Activated T-helper 1 cell treated with anti-CD3 and anti-CD28 coated beads, Interleukin-12 subunit alpha, Interleukin-12 subunit beta, Interleukin-2, Interleukin-4 antibody, amounts not matched to agents 30 ng/mL and 10 ng/mL and 1 ng/mL, durations not matched to agents 14 hours and 24 hours and 36 hours (primary cell): ENCODE measurements at regions not wholly inside any gene's neighbourhood (a gene's known extent, or its start where the extent isn't known, plus 50 kb on each side); places are given as distances from the start of the nearest gene placed in this dataset.

ENCODE experiments used
- DNase-seq: peaks from one replicate; pipeline ENCODE4 v3.0.0; 2021; ENCODE audit warnings: low spot score
- H3K27ac Mint-ChIP-seq: one replicate; pipeline ENCODE4 v1.8.0; 2021; ENCODE audit warnings: mild to moderate bottlenecking, mixed read lengths
- H3K27me3 Mint-ChIP-seq: one replicate; pipeline ENCODE4 v1.8.0; 2022; ENCODE audit warnings: mild to moderate bottlenecking, moderate library complexity, mixed read lengths; ENCODE audit not compliant: insufficient read depth
- H3K36me3 Mint-ChIP-seq: one replicate; pipeline ENCODE4 v1.8.0; 2021; ENCODE audit warnings: low read depth, mixed read lengths
- H3K4me1 Mint-ChIP-seq: one replicate; pipeline ENCODE4 v1.8.0; 2021; ENCODE audit warnings: low read depth, mixed read lengths
- H3K4me3 Mint-ChIP-seq: one replicate; pipeline ENCODE4 v1.8.0; 2021; ENCODE audit warnings: mild to moderate bottlenecking, moderate library complexity, mixed read lengths
- H3K9me3 Mint-ChIP-seq: one replicate; pipeline ENCODE4 v1.8.0; 2021; ENCODE audit warnings: mixed read lengths
- intact Hi-C: fragments of 100-400 bp; cut with micrococcal nuclease; formaldehyde crosslinking; loops from one replicate; pipeline ENCODE4 v1.15.1; 2024

- Mint-ChIP-seq H3K27ac (no peak overlapping the region), H3K4me1 (no peaks in the 10 kb centered on the region)
These were observed 382.2 kb upstream of the IGFBP7 start for GRCh38 chr4:57492251-57492878.

GRCh38 chr4:57491388-57491787 lies 381.2 kb upstream of the IGFBP7 start:
- Mint-ChIP-seq H3K27ac (no peak overlapping the region), H3K27me3 (no peaks in the 10 kb centered on the region), H3K36me3 (no peaks in the 10 kb centered on the region), H3K4me1 (no peaks in the 10 kb centered on the region), H3K4me3 (no peak overlapping the region), H3K9me3 (no peaks in the 10 kb centered on the region)
- no peak for DNase-seq
- intact Hi-C loops: no loop called here

More at GRCh38 chr4:57492251-57492878, 382.2 kb upstream of the IGFBP7 start:
- Mint-ChIP-seq H3K36me3 (no peaks in the 10 kb centered on the region), H3K4me3 (no peak overlapping the region), H3K27me3 (no peaks in the 10 kb centered on the region), H3K9me3 (no peaks in the 10 kb centered on the region)
- intact Hi-C loops: no loop called here
- DNase-seq: no peak

- no peaks in the 10 kb centered on the region for H3K9me3 Mint-ChIP-seq
- no peak for DNase-seq
- intact Hi-C loops: no loop called here
- no peaks in the 10 kb centered on the region for H3K4me1 Mint-ChIP-seq
- no peak overlapping the region for H3K4me3 Mint-ChIP-seq
- no peaks in the 10 kb centered on the region for H3K36me3 Mint-ChIP-seq
- no peak overlapping the region for H3K27ac Mint-ChIP-seq
- no peaks in the 10 kb centered on the region for H3K27me3 Mint-ChIP-seq
These were observed 380.5 kb upstream of the IGFBP7 start for GRCh38 chr4:57490520-57491255.

- no peak for DNase-seq
- Mint-ChIP-seq H3K27ac (no peak overlapping the region), H3K9me3 (no peaks in the 10 kb centered on the region), H3K4me3 (no peak overlapping the region), H3K27me3 (no peaks in the 10 kb centered on the region), H3K4me1 (no peaks in the 10 kb centered on the region), H3K36me3 (no peaks in the 10 kb centered on the region)
- intact Hi-C loops: no loop called here
These were observed 378.4 kb upstream of the IGFBP7 start for GRCh38 chr4:57488366-57489162.

- Mint-ChIP-seq H3K27ac (no peak overlapping the region), H3K9me3 (peaks cover 4% of the 10 kb centered on the region), H3K4me1 (no peaks in the 10 kb centered on the region), H3K36me3 (no peaks in the 10 kb centered on the region), H3K4me3 (no peak overlapping the region), H3K27me3 (no peaks in the 10 kb centered on the region)
- intact Hi-C loops: no loop called here
- no peak for DNase-seq
These were observed 365.2 kb upstream of the IGFBP7 start for GRCh38 chr4:57475424-57475823.

- DNase-seq: no peak
- Mint-ChIP-seq H3K27ac (no peak overlapping the region), H3K36me3 (no peaks in the 10 kb centered on the region), H3K4me1 (no peaks in the 10 kb centered on the region), H3K9me3 (peaks cover 6% of the 10 kb centered on the region), H3K27me3 (peaks cover 2% of the 10 kb centered on the region), H3K4me3 (no peak overlapping the region)
- intact Hi-C loops: no loop called here
These were observed 355.3 kb upstream of the IGFBP7 start for GRCh38 chr4:57465321-57466056.

GRCh38 chr4:57462843-57463242 lies 352.7 kb upstream of the IGFBP7 start:
- Mint-ChIP-seq H3K27me3 (peaks cover 2% of the 10 kb centered on the region), H3K27ac (no peak overlapping the region), H3K4me1 (no peaks in the 10 kb centered on the region), H3K9me3 (peaks cover 9% of the 10 kb centered on the region), H3K36me3 (no peaks in the 10 kb centered on the region), H3K4me3 (no peak overlapping the region)
- DNase-seq: no peak
- intact Hi-C loops: no loop called here

GRCh38 chr4:57460967-57461366 lies 350.8 kb upstream of the IGFBP7 start:
- DNase-seq: no peak
- Mint-ChIP-seq H3K9me3 (peaks cover 5% of the 10 kb centered on the region), H3K4me3 (no peak overlapping the region), H3K27me3 (peaks cover 2% of the 10 kb centered on the region), H3K27ac (no peak overlapping the region), H3K36me3 (no peaks in the 10 kb centered on the region), H3K4me1 (no peaks in the 10 kb centered on the region)
- intact Hi-C loops: no loop called here

- no peak overlapping the region for H3K4me3 Mint-ChIP-seq
- peaks cover 1% of the 10 kb centered on the region for H3K27me3 Mint-ChIP-seq
- no peak overlapping the region for H3K27ac Mint-ChIP-seq
- intact Hi-C loops: no loop called here
- no peaks in the 10 kb centered on the region for H3K36me3 Mint-ChIP-seq
- H3K4me1 Mint-ChIP-seq: no peaks in the 10 kb centered on the region
- DNase-seq: no peak
- H3K9me3 Mint-ChIP-seq: no peaks in the 10 kb centered on the region
These were observed 338.7 kb upstream of the IGFBP7 start for GRCh38 chr4:57448901-57449300.

- Mint-ChIP-seq H3K4me1 (no peaks in the 10 kb centered on the region), H3K36me3 (no peaks in the 10 kb centered on the region), H3K4me3 (no peak overlapping the region), H3K9me3 (no peaks in the 10 kb centered on the region), H3K27me3 (peaks cover 1% of the 10 kb centered on the region), H3K27ac (no peak overlapping the region)
- intact Hi-C loops: no loop called here
- DNase-seq: no peak
These were observed 338.3 kb upstream of the IGFBP7 start for GRCh38 chr4:57448452-57448851.

GRCh38 chr4:57446266-57446665 lies 336.1 kb upstream of the IGFBP7 start:
- H3K4me1 Mint-ChIP-seq: no peaks in the 10 kb centered on the region
- no peak overlapping the region for H3K4me3 Mint-ChIP-seq
- no peaks in the 10 kb centered on the region for H3K36me3 Mint-ChIP-seq
- H3K9me3 Mint-ChIP-seq: no peaks in the 10 kb centered on the region
- intact Hi-C loops: no loop called here
- no peak for DNase-seq
- H3K27ac Mint-ChIP-seq: no peak overlapping the region
- no peaks in the 10 kb centered on the region for H3K27me3 Mint-ChIP-seq

- Mint-ChIP-seq H3K4me1 (no peaks in the 10 kb centered on the region), H3K9me3 (no peaks in the 10 kb centered on the region), H3K36me3 (no peaks in the 10 kb centered on the region), H3K27ac (no peak overlapping the region), H3K4me3 (no peak overlapping the region), H3K27me3 (no peaks in the 10 kb centered on the region)
- no peak for DNase-seq
- intact Hi-C loops: no loop called here
These were observed 335.5 kb upstream of the IGFBP7 start for GRCh38 chr4:57445686-57446085.

- H3K27ac Mint-ChIP-seq: no peak overlapping the region
- no peaks in the 10 kb centered on the region for H3K36me3 Mint-ChIP-seq
- H3K4me3 Mint-ChIP-seq: no peak overlapping the region
- DNase-seq: no peak
- H3K4me1 Mint-ChIP-seq: no peaks in the 10 kb centered on the region
- H3K27me3 Mint-ChIP-seq: no peaks in the 10 kb centered on the region
- intact Hi-C loops: no loop called here
- no peaks in the 10 kb centered on the region for H3K9me3 Mint-ChIP-seq
These were observed 334.5 kb upstream of the IGFBP7 start for GRCh38 chr4:57444671-57445070.
